ENCODE measurements at regions not wholly inside any gene's neighbourhood (a gene's known extent, or its start where the extent isn't known, plus 50 kb on each side); places are given as distances from the start of the nearest gene placed in this dataset.

DNA sequence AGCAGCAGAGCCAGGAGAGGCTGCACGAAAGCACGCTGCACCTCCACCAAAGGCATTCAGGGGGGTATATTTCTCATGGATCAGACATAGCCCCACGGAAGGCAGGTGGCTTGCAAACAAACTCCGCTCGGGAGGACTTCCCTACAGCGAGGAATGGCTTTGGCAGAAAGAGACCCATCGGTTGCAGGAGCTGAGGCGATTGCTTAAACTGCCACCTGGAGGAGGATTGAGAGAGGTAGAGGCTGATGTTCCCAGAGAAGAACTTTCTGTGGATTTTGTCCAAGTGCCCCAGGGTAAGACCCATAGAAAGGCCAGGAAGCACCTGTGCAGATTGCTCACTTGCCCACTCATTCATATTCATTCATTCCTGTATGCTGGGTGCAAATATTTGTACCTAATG is 89.1 kb downstream of the NEUROD6 start:
- H3K36me3 ChIP-seq (ENCODE audit: control insufficient read depth in 2 of 2, insufficient read depth in 1 of 2, low read length in 2 of 2), result no peaks in the 10 kb centered on the region
- ChIA-PET POLR2A (no interaction called here), CTCF (no interaction called here)
- H3K9me3 ChIP-seq (ENCODE audit: control insufficient read depth, insufficient read depth, low read depth, low read length), result no peaks in the 10 kb centered on the region
- H3K27ac ChIP-seq (ENCODE audit: extremely low read depth, low read depth, low read length), result no peak overlapping the region
- H3K4me3 ChIP-seq (ENCODE audit: low read depth, low read length), result no peak overlapping the region
- no peak for TF ChIP-seq ZNF555 (tag by site-specific recombination; conservative IDR thresholded peaks at IDR 0.05)
- TF ChIP-seq, protein P1, sequence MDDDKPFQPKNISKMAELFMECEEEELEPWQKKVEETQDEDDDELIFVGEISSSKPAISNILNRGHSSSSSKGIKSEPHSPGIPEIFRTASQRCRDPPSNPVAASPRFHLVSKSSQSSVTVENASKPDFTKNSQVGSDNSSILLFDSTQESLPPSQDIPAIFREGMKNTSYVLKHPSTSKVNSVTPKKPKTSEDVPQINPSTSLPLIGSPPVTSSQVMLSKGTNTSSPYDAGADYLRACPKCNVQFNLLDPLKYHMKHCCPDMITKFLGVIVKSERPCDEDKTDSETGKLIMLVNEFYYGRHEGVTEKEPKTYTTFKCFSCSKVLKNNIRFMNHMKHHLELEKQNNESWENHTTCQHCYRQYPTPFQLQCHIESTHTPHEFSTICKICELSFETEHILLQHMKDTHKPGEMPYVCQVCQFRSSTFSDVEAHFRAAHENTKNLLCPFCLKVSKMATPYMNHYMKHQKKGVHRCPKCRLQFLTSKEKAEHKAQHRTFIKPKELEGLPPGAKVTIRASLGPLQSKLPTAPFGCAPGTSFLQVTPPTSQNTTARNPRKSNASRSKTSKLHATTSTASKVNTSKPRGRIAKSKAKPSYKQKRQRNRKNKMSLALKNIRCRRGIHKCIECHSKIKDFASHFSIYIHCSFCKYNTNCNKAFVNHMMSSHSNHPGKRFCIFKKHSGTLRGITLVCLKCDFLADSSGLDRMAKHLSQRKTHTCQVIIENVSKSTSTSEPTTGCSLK (tag by site-specific recombination; IDR thresholded peaks at IDR 0.05), result no peak
- TF ChIP-seq ZNF530 (tag by site-specific recombination; IDR thresholded peaks at IDR 0.05; ENCODE audit: low read depth), result no peak
- TF ChIP-seq ZSCAN30 (tag by site-specific recombination; IDR thresholded peaks at IDR 0.05), result no peak
- no peak for TF ChIP-seq KLF7 (tag by site-specific recombination; IDR thresholded peaks at IDR 0.05; ENCODE audit: borderline replicate concordance)
- no peak for TF ChIP-seq REPIN1 (tag by site-specific recombination; IDR thresholded peaks at IDR 0.05; ENCODE audit: low read depth)
- TF ChIP-seq, protein P2, sequence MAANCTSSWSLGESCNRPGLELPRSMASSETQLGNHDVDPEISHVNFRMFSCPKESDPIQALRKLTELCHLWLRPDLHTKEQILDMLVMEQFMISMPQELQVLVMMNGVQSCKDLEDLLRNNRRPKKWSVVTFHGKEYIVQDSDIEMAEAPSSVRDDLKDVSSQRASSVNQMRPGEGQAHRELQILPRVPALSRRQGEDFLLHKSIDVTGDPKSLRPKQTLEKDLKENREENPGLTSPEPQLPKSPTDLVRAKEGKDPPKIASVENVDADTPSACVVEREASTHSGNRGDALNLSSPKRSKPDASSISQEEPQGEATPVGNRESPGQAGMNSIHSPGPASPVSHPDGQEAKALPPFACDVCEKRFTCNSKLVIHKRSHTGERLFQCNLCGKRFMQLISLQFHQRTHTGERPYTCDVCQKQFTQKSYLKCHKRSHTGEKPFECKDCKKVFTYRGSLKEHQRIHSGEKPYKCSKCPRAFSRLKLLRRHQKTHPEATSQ (tag by site-specific recombination; IDR thresholded peaks at IDR 0.05), result no peak
- TF ChIP-seq, protein P3, sequence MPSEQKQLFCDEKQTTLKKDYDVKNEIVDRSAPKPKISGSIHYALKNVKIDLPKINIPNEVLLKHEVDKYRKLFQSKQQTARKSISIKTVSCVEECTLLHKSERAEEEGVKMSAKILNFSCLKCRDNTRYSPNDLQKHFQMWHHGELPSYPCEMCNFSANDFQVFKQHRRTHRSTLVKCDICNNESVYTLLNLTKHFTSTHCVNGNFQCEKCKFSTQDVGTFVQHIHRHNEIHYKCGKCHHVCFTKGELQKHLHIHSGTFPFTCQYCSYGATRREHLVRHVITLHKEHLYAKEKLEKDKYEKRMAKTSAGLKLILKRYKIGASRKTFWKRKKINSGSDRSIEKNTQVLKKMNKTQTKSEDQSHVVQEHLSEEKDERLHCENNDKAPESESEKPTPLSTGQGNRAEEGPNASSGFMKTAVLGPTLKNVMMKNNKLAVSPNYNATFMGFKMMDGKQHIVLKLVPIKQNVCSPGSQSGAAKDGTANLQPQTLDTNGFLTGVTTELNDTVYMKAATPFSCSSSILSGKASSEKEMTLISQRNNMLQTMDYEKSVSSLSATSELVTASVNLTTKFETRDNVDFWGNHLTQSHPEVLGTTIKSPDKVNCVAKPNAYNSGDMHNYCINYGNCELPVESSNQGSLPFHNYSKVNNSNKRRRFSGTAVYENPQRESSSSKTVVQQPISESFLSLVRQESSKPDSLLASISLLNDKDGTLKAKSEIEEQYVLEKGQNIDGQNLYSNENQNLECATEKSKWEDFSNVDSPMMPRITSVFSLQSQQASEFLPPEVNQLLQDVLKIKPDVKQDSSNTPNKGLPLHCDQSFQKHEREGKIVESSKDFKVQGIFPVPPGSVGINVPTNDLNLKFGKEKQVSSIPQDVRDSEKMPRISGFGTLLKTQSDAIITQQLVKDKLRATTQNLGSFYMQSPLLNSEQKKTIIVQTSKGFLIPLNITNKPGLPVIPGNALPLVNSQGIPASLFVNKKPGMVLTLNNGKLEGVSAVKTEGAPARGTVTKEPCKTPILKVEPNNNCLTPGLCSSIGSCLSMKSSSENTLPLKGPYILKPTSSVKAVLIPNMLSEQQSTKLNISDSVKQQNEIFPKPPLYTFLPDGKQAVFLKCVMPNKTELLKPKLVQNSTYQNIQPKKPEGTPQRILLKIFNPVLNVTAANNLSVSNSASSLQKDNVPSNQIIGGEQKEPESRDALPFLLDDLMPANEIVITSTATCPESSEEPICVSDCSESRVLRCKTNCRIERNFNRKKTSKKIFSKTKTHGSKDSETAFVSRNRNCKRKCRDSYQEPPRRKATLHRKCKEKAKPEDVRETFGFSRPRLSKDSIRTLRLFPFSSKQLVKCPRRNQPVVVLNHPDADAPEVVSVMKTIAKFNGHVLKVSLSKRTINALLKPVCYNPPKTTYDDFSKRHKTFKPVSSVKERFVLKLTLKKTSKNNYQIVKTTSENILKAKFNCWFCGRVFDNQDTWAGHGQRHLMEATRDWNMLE (tag by site-specific recombination; conservative IDR thresholded peaks at IDR 0.05; ENCODE audit: low read depth), result no peak
- no peak for TF ChIP-seq KLF10 (tag by site-specific recombination; IDR thresholded peaks at IDR 0.05)
- no peak for TF ChIP-seq ZNF48 (tag by site-specific recombination; IDR thresholded peaks at IDR 0.05)
- TF ChIP-seq ZNF596 (tag by site-specific recombination; IDR thresholded peaks at IDR 0.05), result no peak
- TF ChIP-seq HOXC10 (CRISPR knock-in tag; IDR thresholded peaks at IDR 0.05), result no peak
- TF ChIP-seq ZNF239 (tag by site-specific recombination; IDR thresholded peaks at IDR 0.05), result no peak
- no peaks in the 10 kb centered on the region for H3K4me1 ChIP-seq (ENCODE audit: control insufficient read depth, insufficient read depth, low read length)

DNA sequence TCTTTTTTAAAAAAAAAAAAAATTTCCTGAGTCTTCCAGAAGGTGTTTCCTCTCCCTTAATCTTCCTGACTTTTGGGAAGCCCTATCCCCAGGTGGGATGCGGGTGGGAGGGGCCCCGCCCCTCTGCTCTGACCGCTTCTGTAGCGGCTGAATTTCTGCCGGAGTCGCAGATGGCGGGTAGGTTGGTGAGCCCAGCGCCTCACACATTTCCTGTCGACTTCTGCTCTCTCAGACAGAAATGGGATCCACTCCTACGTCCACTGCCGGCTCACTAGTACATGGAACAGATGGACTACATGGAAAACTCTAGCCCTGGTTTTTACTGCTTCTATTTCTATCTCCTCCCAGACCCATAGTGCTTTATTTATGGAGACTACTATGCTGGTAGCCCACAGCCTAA is 90.9 kb downstream of the NEUROD6 start:
- no peaks in the 10 kb centered on the region for H3K36me3 ChIP-seq (ENCODE audit: control insufficient read depth in 2 of 2, insufficient read depth in 1 of 2, low read length in 2 of 2)
- no peak overlapping the region for H3K4me3 ChIP-seq (ENCODE audit: low read depth, low read length)
- no peaks in the 10 kb centered on the region for H3K4me1 ChIP-seq (ENCODE audit: control insufficient read depth, insufficient read depth, low read length)
- no peaks in the 10 kb centered on the region for H3K9me3 ChIP-seq (ENCODE audit: control insufficient read depth, insufficient read depth, low read depth, low read length)
- POLR2A ChIA-PET, result no interaction called here
- CTCF ChIA-PET, result no interaction called here
- no peak overlapping the region for H3K27ac ChIP-seq (ENCODE audit: extremely low read depth, low read depth, low read length)
- TF ChIP-seq, protein P2 (tag by site-specific recombination; IDR thresholded peaks at IDR 0.05), result no peak
- TF ChIP-seq, protein P4, sequence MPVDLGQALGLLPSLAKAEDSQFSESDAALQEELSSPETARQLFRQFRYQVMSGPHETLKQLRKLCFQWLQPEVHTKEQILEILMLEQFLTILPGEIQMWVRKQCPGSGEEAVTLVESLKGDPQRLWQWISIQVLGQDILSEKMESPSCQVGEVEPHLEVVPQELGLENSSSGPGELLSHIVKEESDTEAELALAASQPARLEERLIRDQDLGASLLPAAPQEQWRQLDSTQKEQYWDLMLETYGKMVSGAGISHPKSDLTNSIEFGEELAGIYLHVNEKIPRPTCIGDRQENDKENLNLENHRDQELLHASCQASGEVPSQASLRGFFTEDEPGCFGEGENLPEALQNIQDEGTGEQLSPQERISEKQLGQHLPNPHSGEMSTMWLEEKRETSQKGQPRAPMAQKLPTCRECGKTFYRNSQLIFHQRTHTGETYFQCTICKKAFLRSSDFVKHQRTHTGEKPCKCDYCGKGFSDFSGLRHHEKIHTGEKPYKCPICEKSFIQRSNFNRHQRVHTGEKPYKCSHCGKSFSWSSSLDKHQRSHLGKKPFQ (tag by site-specific recombination; IDR thresholded peaks at IDR 0.05), result no peak
- TF ChIP-seq ZNF514 (tag by site-specific recombination; IDR thresholded peaks at IDR 0.05) (no peak), ZNF10 (tag by site-specific recombination; IDR thresholded peaks at IDR 0.05) (no peak), ZNF560 (tag by site-specific recombination; IDR thresholded peaks at IDR 0.05; ENCODE audit: borderline replicate concordance) (no peak), ZNF211 (tag by site-specific recombination; IDR thresholded peaks at IDR 0.05; ENCODE audit: low read depth) (no peak), ZNF654 (tag by site-specific recombination; IDR thresholded peaks at IDR 0.05; ENCODE audit: low read depth) (no peak)
- TF ChIP-seq, protein P5, sequence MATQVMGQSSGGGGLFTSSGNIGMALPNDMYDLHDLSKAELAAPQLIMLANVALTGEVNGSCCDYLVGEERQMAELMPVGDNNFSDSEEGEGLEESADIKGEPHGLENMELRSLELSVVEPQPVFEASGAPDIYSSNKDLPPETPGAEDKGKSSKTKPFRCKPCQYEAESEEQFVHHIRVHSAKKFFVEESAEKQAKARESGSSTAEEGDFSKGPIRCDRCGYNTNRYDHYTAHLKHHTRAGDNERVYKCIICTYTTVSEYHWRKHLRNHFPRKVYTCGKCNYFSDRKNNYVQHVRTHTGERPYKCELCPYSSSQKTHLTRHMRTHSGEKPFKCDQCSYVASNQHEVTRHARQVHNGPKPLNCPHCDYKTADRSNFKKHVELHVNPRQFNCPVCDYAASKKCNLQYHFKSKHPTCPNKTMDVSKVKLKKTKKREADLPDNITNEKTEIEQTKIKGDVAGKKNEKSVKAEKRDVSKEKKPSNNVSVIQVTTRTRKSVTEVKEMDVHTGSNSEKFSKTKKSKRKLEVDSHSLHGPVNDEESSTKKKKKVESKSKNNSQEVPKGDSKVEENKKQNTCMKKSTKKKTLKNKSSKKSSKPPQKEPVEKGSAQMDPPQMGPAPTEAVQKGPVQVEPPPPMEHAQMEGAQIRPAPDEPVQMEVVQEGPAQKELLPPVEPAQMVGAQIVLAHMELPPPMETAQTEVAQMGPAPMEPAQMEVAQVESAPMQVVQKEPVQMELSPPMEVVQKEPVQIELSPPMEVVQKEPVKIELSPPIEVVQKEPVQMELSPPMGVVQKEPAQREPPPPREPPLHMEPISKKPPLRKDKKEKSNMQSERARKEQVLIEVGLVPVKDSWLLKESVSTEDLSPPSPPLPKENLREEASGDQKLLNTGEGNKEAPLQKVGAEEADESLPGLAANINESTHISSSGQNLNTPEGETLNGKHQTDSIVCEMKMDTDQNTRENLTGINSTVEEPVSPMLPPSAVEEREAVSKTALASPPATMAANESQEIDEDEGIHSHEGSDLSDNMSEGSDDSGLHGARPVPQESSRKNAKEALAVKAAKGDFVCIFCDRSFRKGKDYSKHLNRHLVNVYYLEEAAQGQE (tag by site-specific recombination; IDR thresholded peaks at IDR 0.05), result no peak
